ENCODE measurements at regions not wholly inside any gene's neighbourhood (a gene's known extent, or its start where the extent isn't known, plus 50 kb on each side); places are given as distances from the start of the nearest gene placed in this dataset.

DNA sequence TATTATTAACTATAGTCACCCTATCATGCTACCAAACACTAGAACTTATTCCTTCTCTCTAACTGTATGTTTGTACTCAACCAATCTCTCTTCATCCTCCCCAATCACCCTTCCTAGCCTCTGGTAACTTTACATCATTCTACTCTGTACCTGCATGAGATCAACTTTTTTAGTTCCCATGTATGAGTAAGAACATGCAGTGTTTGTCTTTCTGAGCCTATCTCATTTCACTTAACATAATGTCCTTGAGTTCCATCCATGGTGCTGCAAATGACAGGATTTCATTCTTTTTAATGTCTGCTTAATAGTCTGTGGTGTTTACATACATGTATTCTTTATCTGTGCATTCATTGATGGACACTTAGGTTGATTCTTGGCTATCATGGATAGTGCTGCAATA, 108.9 kb upstream of the RFX8 start:
- TF ChIP-seq, protein P1, sequence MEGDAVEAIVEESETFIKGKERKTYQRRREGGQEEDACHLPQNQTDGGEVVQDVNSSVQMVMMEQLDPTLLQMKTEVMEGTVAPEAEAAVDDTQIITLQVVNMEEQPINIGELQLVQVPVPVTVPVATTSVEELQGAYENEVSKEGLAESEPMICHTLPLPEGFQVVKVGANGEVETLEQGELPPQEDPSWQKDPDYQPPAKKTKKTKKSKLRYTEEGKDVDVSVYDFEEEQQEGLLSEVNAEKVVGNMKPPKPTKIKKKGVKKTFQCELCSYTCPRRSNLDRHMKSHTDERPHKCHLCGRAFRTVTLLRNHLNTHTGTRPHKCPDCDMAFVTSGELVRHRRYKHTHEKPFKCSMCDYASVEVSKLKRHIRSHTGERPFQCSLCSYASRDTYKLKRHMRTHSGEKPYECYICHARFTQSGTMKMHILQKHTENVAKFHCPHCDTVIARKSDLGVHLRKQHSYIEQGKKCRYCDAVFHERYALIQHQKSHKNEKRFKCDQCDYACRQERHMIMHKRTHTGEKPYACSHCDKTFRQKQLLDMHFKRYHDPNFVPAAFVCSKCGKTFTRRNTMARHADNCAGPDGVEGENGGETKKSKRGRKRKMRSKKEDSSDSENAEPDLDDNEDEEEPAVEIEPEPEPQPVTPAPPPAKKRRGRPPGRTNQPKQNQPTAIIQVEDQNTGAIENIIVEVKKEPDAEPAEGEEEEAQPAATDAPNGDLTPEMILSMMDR (IDR thresholded peaks at IDR 0.05; ENCODE audit: insufficient read depth in 1 of 2, low read depth in 1 of 2, low read length in 1 of 2, severe bottlenecking in 1 of 2, unreplicated experiment in 1 of 2) = no peak
- intact Hi-C loops (cut with micrococcal nuclease; ENCODE audit: unreplicated experiment) = no loop called here
- no peak for DNase-seq
- no peaks in the 10 kb centered on the region for H3K36me3 ChIP-seq (ENCODE audit: control insufficient read depth, insufficient read depth, low read length)
- no TSS peak for BruUV-seq (replicated peaks)
- Mint-ChIP-seq H3K36me3 (ENCODE audit: insufficient read depth, unreplicated experiment) (no peaks in the 10 kb centered on the region), H3K4me3 (ENCODE audit: unreplicated experiment) (no peak overlapping the region), H3K9me3 (ENCODE audit: unreplicated experiment) (peaks cover 15% of the 10 kb centered on the region), H3K4me1 (ENCODE audit: low read depth, unreplicated experiment) (peaks cover 7% of the 10 kb centered on the region), H3K27ac (ENCODE audit: unreplicated experiment) (no peak overlapping the region), H3K27me3 (ENCODE audit: insufficient read depth, unreplicated experiment) (no peaks in the 10 kb centered on the region)
- ChIA-PET POLR2A (no interaction called here), CTCF (no interaction called here)
- H3K27me3 ChIP-seq (replicated peaks; ENCODE audit: control insufficient read depth, insufficient read depth, low read length) = no peaks in the 10 kb centered on the region
- no peaks in the 10 kb centered on the region for H3K4me1 ChIP-seq
- H3K9me3 ChIP-seq = no peaks in the 10 kb centered on the region
- no peak overlapping the region for H3K4me3 ChIP-seq (ENCODE audit: low read depth, low read length)

DNA sequence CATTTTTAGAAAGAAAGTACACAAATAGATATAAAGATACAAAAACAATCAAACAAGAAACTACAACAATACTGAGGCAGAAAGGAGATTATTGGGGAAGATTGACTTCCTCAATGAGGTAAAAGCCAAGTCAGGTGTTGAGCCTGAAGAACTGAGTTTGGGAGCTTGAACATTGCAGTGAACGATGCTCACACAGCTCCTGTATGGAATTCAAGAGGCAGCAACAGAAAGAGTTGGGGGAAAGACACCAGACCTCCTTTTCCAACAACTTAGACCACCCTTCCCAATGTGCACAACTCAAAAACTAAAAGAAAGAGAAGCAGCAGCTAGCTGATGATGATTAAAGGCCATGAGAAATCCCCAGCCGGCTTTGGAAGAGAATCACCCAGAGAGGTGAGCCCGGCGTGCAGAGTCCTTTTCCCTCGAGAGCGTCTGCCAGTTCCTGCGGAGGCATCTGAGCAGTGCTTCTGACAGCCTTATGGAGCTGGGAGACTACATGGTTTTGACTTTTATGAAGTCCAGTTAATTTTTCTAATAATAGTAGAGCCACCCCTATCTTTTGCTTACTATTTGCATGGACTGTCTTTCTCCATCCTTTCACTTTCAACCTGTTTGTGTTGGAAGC, 106.9 kb upstream of the RFX8 start:
- Mint-ChIP-seq H3K36me3 (ENCODE audit: insufficient read depth, unreplicated experiment) (no peaks in the 10 kb centered on the region), H3K9me3 (ENCODE audit: unreplicated experiment) (peaks cover 10% of the 10 kb centered on the region), H3K4me1 (ENCODE audit: low read depth, unreplicated experiment) (peaks cover 13% of the 10 kb centered on the region), H3K4me3 (ENCODE audit: unreplicated experiment) (no peak overlapping the region), H3K27ac (ENCODE audit: unreplicated experiment) (no peak overlapping the region), H3K27me3 (ENCODE audit: insufficient read depth, unreplicated experiment) (no peaks in the 10 kb centered on the region)
- no peak for DNase-seq
- H3K9me3 ChIP-seq = no peaks in the 10 kb centered on the region
- no peaks in the 10 kb centered on the region for H3K27me3 ChIP-seq (replicated peaks; ENCODE audit: control insufficient read depth, insufficient read depth, low read length)
- intact Hi-C loops (cut with micrococcal nuclease; ENCODE audit: unreplicated experiment) = no loop called here
- no peaks in the 10 kb centered on the region for H3K4me1 ChIP-seq
- no TSS peak for BruUV-seq (replicated peaks)
- ChIA-PET CTCF (no interaction called here), POLR2A (no interaction called here)
- H3K36me3 ChIP-seq (ENCODE audit: control insufficient read depth, insufficient read depth, low read length) = no peaks in the 10 kb centered on the region
- TF ChIP-seq, protein P1 (IDR thresholded peaks at IDR 0.05; ENCODE audit: insufficient read depth in 1 of 2, low read depth in 1 of 2, low read length in 1 of 2, severe bottlenecking in 1 of 2, unreplicated experiment in 1 of 2) = no peak
- H3K4me3 ChIP-seq (ENCODE audit: low read depth, low read length) = no peak overlapping the region

DNA sequence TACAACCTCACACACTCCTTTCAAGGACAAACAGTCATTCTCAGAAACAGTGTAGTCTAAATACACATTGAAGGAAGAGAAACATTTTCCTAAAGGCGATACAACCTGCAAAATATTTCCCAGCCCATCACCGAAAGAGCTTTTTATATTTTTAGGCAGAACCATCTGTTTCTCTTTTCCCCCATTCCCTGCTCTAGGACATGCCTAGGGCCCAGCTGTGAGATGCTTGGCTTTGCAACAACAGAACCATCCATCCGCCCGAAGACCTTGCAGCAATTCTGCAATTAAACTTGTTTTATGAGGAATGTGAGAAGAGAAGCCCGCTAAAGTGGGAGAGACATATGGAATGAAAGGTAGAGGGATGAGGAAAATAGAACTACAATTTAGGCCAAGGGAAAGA, 105.6 kb upstream of the RFX8 start:
- BruUV-seq (replicated peaks) = no TSS peak
- Histone ChIP-seq H3K27me3 (replicated peaks; ENCODE audit: control insufficient read depth, insufficient read depth, low read length) (no peaks in the 10 kb centered on the region), H3K4me3 (ENCODE audit: low read depth, low read length) (no peak overlapping the region), H3K9me3 (no peaks in the 10 kb centered on the region), H3K4me1 (no peaks in the 10 kb centered on the region), H3K36me3 (ENCODE audit: control insufficient read depth, insufficient read depth, low read length) (no peaks in the 10 kb centered on the region)
- intact Hi-C loops (cut with micrococcal nuclease; ENCODE audit: unreplicated experiment) = no loop called here
- Mint-ChIP-seq H3K27me3 (ENCODE audit: insufficient read depth, unreplicated experiment) (no peaks in the 10 kb centered on the region), H3K36me3 (ENCODE audit: insufficient read depth, unreplicated experiment) (no peaks in the 10 kb centered on the region), H3K4me3 (ENCODE audit: unreplicated experiment) (no peak overlapping the region), H3K4me1 (ENCODE audit: low read depth, unreplicated experiment) (peaks cover 13% of the 10 kb centered on the region), H3K9me3 (ENCODE audit: unreplicated experiment) (peaks cover 10% of the 10 kb centered on the region), H3K27ac (ENCODE audit: unreplicated experiment) (no peak overlapping the region)
- TF ChIP-seq, protein P1 (IDR thresholded peaks at IDR 0.05; ENCODE audit: insufficient read depth in 1 of 2, low read depth in 1 of 2, low read length in 1 of 2, severe bottlenecking in 1 of 2, unreplicated experiment in 1 of 2) = no peak
- DNase-seq = no peak
- POLR2A ChIA-PET = no interaction called here
- CTCF ChIA-PET = no interaction called here

All from Caco-2 (cell line).